ENCODE measurements at regions not wholly inside any gene's neighbourhood (a gene's known extent, or its start where the extent isn't known, plus 50 kb on each side); places are given as distances from the start of the nearest gene placed in this dataset.

DNA sequence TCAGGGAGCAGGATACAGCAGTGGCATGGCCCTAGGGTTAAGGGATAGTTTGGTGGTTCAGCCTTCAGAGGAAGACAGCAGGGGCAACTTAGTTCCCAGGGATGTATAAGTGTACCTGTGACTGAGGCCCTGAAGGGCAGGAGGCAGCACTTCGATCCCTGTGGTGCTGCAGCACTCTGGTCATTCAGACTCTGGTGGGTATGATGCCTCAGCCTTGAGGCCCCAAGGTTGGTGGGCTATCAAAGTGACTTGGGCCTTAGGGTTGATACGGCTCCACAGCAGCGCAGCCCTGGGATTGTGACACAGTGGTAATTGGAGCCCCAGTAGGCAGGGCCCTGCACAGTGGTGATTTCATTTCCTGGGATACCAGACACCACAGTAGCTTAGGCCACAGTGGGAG, 1703.1 kb downstream of the PCDH7 start:
- no peak overlapping the region for H3K9ac ChIP-seq (ENCODE audit: insufficient read depth, low read length)
- H2AFZ ChIP-seq (ENCODE audit: low read length) = no peak overlapping the region
- no peaks in the 10 kb centered on the region for H3K9me3 ChIP-seq (ENCODE audit: control insufficient read depth, insufficient read depth, low read depth, low read length)
- no peak overlapping the region for H3K27ac ChIP-seq (ENCODE audit: insufficient read depth, low read length)
- no peaks in the 10 kb centered on the region for H3K79me2 ChIP-seq (ENCODE audit: control insufficient read depth, insufficient read depth, low read length)
- H3K4me3 ChIP-seq (replicated peaks in 1 of 4; ENCODE audit: control extremely low read depth in 1 of 4, insufficient read depth in 1 of 4, low read depth in 3 of 4, low read length in 4 of 4) = no peak overlapping the region
- H4K20me1 ChIP-seq (ENCODE audit: control insufficient read depth, extremely low read depth, insufficient read depth, low read length) = no peaks in the 10 kb centered on the region
- no peaks in the 10 kb centered on the region for H3K4me1 ChIP-seq (ENCODE audit: control insufficient read depth, extremely low read depth, insufficient read depth, low read length)
- no peak for DNase-seq (ENCODE audit: low read depth in 2 of 2)
- no peak for TF ChIP-seq EZH2 (IDR thresholded peaks at IDR 0.05; ENCODE audit: low read length, missing control alignments)
- no peak for TF ChIP-seq CTCF (conservative IDR thresholded peaks at IDR 0.05 in 1 of 2, IDR thresholded peaks at IDR 0.05 in 1 of 2; ENCODE audit: low read depth in 1 of 2, low read length in 2 of 2)
- H3K4me2 ChIP-seq (ENCODE audit: extremely low read depth, insufficient read depth, low read length) = no peak overlapping the region
- no peaks in the 10 kb centered on the region for H3K27me3 ChIP-seq (ENCODE audit: control insufficient read depth, insufficient read depth, low read length)
- no peaks in the 10 kb centered on the region for H3K36me3 ChIP-seq (ENCODE audit: control insufficient read depth, insufficient read depth, low read length)

- Histone ChIP-seq H3K4me2 (ENCODE audit: extremely low read depth, insufficient read depth, low read length) (no peak overlapping the region), H3K9ac (ENCODE audit: insufficient read depth, low read length) (no peak overlapping the region), H3K36me3 (ENCODE audit: control insufficient read depth, insufficient read depth, low read length) (no peaks in the 10 kb centered on the region), H3K27me3 (ENCODE audit: control insufficient read depth, insufficient read depth, low read length) (no peaks in the 10 kb centered on the region), H3K4me1 (ENCODE audit: control insufficient read depth, extremely low read depth, insufficient read depth, low read length) (no peaks in the 10 kb centered on the region), H3K4me3 (replicated peaks in 1 of 4; ENCODE audit: control extremely low read depth in 1 of 4, insufficient read depth in 1 of 4, low read depth in 3 of 4, low read length in 4 of 4) (no peak overlapping the region), H4K20me1 (ENCODE audit: control insufficient read depth, extremely low read depth, insufficient read depth, low read length) (no peaks in the 10 kb centered on the region), H2AFZ (ENCODE audit: low read length) (no peak overlapping the region), H3K79me2 (ENCODE audit: control insufficient read depth, insufficient read depth, low read length) (no peaks in the 10 kb centered on the region), H3K27ac (ENCODE audit: insufficient read depth, low read length) (no peak overlapping the region), H3K9me3 (ENCODE audit: control insufficient read depth, insufficient read depth, low read depth, low read length) (no peaks in the 10 kb centered on the region)
- no peak for TF ChIP-seq CTCF (conservative IDR thresholded peaks at IDR 0.05 in 1 of 2, IDR thresholded peaks at IDR 0.05 in 1 of 2; ENCODE audit: low read depth in 1 of 2, low read length in 2 of 2)
- no peak for TF ChIP-seq EZH2 (IDR thresholded peaks at IDR 0.05; ENCODE audit: low read length, missing control alignments)
- no peak for DNase-seq (ENCODE audit: low read depth in 2 of 2)
These were observed 1705.1 kb downstream of the PCDH7 start for GRCh38 chr4:32425243-32425642.

- H3K79me2 ChIP-seq (ENCODE audit: control insufficient read depth, insufficient read depth, low read length) = no peaks in the 10 kb centered on the region
- H3K9ac ChIP-seq (ENCODE audit: insufficient read depth, low read length) = no peak overlapping the region
- no peaks in the 10 kb centered on the region for H3K9me3 ChIP-seq (ENCODE audit: control insufficient read depth, insufficient read depth, low read depth, low read length)
- no peak overlapping the region for H3K4me3 ChIP-seq (replicated peaks in 1 of 4; ENCODE audit: control extremely low read depth in 1 of 4, insufficient read depth in 1 of 4, low read depth in 3 of 4, low read length in 4 of 4)
- DNase-seq (ENCODE audit: low read depth in 2 of 2) = no peak
- no peaks in the 10 kb centered on the region for H3K36me3 ChIP-seq (ENCODE audit: control insufficient read depth, insufficient read depth, low read length)
- TF ChIP-seq EZH2 (IDR thresholded peaks at IDR 0.05; ENCODE audit: low read length, missing control alignments) = no peak
- no peak for TF ChIP-seq CTCF (conservative IDR thresholded peaks at IDR 0.05 in 1 of 2, IDR thresholded peaks at IDR 0.05 in 1 of 2; ENCODE audit: low read depth in 1 of 2, low read length in 2 of 2)
- no peaks in the 10 kb centered on the region for H4K20me1 ChIP-seq (ENCODE audit: control insufficient read depth, extremely low read depth, insufficient read depth, low read length)
- no peak overlapping the region for H2AFZ ChIP-seq (ENCODE audit: low read length)
- H3K27me3 ChIP-seq (ENCODE audit: control insufficient read depth, insufficient read depth, low read length) = no peaks in the 10 kb centered on the region
- no peak overlapping the region for H3K4me2 ChIP-seq (ENCODE audit: extremely low read depth, insufficient read depth, low read length)
- no peak overlapping the region for H3K27ac ChIP-seq (ENCODE audit: insufficient read depth, low read length)
- H3K4me1 ChIP-seq (ENCODE audit: control insufficient read depth, extremely low read depth, insufficient read depth, low read length) = no peaks in the 10 kb centered on the region
These were observed 1707.4 kb downstream of the PCDH7 start for GRCh38 chr4:32427566-32427965.

Measured in fibroblast of lung (primary cell).